ENCODE measurements at regions not wholly inside any gene's neighbourhood (a gene's known extent, or its start where the extent isn't known, plus 50 kb on each side); places are given as distances from the start of the nearest gene placed in this dataset.
"Not testable (repeated sequence)": the region's sequence is repeated elsewhere in the genome, so short reads cannot be mapped to it uniquely, and the experiment has no call there.

GRCh38 chr2:194060269-194060668 is 1596.8 kb upstream of the SLC39A10 start:
- no peak overlapping the region for H3K4me3 ChIP-seq (ENCODE audit: low read depth, low read length)
- DNase-seq (ENCODE audit: low read depth) = no peak
- TF ChIP-seq, protein P1, sequence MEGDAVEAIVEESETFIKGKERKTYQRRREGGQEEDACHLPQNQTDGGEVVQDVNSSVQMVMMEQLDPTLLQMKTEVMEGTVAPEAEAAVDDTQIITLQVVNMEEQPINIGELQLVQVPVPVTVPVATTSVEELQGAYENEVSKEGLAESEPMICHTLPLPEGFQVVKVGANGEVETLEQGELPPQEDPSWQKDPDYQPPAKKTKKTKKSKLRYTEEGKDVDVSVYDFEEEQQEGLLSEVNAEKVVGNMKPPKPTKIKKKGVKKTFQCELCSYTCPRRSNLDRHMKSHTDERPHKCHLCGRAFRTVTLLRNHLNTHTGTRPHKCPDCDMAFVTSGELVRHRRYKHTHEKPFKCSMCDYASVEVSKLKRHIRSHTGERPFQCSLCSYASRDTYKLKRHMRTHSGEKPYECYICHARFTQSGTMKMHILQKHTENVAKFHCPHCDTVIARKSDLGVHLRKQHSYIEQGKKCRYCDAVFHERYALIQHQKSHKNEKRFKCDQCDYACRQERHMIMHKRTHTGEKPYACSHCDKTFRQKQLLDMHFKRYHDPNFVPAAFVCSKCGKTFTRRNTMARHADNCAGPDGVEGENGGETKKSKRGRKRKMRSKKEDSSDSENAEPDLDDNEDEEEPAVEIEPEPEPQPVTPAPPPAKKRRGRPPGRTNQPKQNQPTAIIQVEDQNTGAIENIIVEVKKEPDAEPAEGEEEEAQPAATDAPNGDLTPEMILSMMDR (conservative IDR thresholded peaks at IDR 0.05; ENCODE audit: low read depth, low read length) = no peak

DNA sequence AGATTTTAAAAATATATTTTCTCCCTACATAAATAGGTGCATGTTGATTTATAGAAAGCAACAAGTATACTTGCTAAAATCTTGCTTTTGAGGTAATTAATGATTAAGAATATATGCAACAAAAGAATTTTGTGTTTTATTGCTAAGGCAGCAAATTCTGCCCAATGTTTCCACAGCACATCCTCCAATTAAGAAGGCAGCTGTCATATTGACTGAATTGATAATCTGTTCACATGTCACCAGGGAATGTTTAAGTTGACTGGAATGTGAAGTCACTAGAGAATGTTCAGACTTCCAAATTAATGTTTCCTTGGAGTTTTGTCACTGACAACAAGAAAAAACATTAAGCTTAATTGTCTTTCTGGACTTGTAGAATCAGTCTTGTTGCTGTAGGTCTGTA is 1602.7 kb upstream of the SLC39A10 start:
- no peak overlapping the region for H3K4me3 ChIP-seq (ENCODE audit: low read depth, low read length)
- no peak for DNase-seq (ENCODE audit: low read depth)
- TF ChIP-seq, protein P1 (conservative IDR thresholded peaks at IDR 0.05; ENCODE audit: low read depth, low read length) = no peak

DNA sequence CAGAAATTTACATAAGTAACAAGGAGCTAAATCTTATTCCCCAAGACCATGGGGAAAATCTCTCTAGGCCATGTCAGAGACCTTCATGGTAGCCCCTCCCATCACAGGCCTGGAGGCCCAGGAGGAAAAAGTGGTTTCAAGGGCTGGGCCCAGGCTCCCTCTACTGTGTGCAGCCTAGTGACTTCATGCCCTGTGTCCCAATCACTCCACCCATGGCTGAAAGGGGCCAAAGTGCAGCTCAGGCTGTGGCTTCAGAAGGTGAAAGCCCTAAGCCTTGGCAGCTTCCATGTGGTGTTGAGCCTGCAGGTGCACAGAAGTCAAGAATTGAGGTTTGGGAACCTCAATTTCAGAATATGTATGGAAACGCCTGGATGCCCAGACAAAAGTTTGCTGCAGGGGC is 1612.7 kb upstream of the SLC39A10 start:
- DNase-seq (ENCODE audit: low read depth) = no peak
- TF ChIP-seq, protein P1 (conservative IDR thresholded peaks at IDR 0.05; ENCODE audit: low read depth, low read length) = no peak
- no peak overlapping the region for H3K4me3 ChIP-seq (ENCODE audit: low read depth, low read length)

DNA sequence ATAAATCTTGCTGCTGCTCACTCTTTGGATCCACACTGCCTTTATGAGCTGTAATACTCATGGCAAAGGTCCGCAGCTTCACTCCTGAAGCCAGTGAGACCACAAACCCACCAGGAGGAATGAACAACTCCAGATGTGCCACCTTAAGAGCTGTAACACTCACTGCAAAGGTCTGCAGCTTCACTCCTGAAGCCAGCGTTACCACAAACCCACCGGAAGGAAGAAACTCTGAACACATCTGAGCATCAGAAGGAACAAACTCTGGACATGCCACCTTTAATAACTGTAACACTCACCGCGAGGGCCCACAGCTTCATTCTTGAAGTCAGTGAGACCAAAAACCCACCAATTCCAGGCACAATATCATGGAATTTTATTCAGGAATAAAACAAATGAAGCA is 1635.9 kb upstream of the SLC39A10 start:
- H3K4me3 ChIP-seq (ENCODE audit: low read depth, low read length); DNase-seq (ENCODE audit: low read depth): not testable (repeated sequence)

- DNase-seq (ENCODE audit: low read depth) = no peak
- no peak overlapping the region for H3K4me3 ChIP-seq (ENCODE audit: low read depth, low read length)
- TF ChIP-seq, protein P1 (conservative IDR thresholded peaks at IDR 0.05; ENCODE audit: low read depth, low read length) = no peak
Measured at GRCh38 chr2:194020155-194020554, 1636.9 kb upstream of the SLC39A10 start.

DNA sequence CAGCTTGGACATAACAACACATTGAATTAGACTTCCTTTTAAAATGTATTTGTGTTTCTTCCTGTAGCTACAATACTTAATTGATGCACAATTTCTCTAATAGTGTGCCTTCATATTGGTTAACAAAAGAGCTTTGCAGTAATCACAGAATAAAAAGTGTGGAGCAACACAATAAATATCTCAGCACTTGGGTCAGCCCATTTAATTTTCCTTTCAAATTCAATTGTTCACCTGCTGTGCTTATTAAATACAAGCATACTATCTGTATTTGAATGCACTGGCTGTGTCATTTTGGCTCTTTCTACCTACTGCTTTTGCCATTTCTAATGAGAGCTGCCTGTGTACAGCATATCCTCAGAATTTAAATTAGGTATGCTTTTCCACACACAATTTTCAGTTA is 1641.3 kb upstream of the SLC39A10 start:
- no peak for DNase-seq (ENCODE audit: low read depth)

DNA sequence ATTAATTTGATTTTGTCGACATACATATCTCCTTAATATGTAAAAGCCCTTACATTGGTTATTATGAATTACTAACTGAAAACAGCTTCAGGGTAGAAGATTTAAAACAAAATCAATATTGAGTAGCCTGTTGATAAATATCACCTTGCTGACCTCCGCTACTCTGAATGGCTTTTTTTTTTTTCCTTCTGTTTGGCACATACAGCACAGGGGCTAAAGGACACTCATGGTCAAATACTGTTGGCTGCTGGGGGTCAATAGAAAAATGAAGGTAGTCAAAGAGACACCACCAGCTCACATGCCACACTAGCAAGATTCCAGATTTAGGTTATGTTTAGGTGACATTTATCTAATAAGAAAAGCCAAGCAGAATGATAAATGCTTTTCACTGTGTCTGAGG is 1642.4 kb upstream of the SLC39A10 start:
- TF ChIP-seq, protein P1 (conservative IDR thresholded peaks at IDR 0.05; ENCODE audit: low read depth, low read length) = no peak
- no peak for DNase-seq (ENCODE audit: low read depth)

More for the DNA sequence above, 1641.3 kb upstream of the SLC39A10 start:
- no peak overlapping the region for H3K4me3 ChIP-seq (ENCODE audit: low read depth, low read length)
- TF ChIP-seq, protein P1 (conservative IDR thresholded peaks at IDR 0.05; ENCODE audit: low read depth, low read length) = no peak

More for the DNA sequence above, 1642.4 kb upstream of the SLC39A10 start:
- no peak overlapping the region for H3K4me3 ChIP-seq (ENCODE audit: low read depth, low read length)

Data from choroid plexus epithelial cell (primary cell).